ENCODE measurements at regions not wholly inside any gene's neighbourhood (a gene's known extent, or its start where the extent isn't known, plus 50 kb on each side); places are given as distances from the start of the nearest gene placed in this dataset.

DNA sequence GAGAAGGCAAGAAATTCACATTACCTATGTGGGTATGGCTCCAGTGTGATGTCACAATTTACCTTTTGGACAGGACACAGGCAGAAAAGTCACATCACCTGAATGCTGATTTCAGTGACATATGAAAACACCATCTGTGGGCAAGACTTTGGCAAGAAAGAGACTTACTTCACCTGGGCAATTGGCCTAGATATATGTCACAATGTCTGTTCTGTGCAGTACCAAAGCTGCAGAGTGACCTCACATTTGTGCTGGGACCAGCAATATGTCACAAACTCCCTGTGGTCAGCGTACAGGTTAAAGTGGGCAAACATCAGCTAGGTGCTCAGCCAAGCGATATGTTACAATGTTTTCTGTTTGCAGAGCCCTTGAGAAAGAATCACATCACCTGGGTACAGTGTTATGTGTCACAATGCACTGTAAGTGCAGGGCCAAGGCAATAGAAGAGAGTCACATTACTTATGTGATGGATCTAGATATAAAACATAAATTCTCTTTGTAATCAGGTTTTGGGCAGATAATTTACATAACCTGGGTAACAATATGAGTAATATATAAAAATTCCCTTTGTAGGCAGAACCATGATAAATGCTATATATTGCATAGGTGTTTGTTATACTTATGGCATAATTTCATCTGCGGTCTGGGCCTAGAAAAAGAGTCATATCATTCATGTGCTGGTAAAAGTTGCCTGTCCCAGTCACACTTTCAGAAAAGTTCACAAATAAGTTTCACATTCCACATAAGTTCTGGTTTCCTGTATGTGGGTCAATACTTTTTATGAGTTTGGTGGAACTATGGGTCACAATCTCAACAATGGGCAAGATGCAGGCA, 949.4 kb upstream of the AMELY start:
- Histone ChIP-seq H3K36me3 (ENCODE audit: low read depth, missing control alignments) (no peaks in the 10 kb centered on the region), H3K27me3 (no peaks in the 10 kb centered on the region), H3K4me1 (no peaks in the 10 kb centered on the region), H3K4me3 (no peak overlapping the region), H3K27ac (no peak overlapping the region), H3K9me3 (no peaks in the 10 kb centered on the region)
- intact Hi-C loops (cut with DNase I; ENCODE audit: low total_unique reads), result no loop called here
- DNase-seq, result no peak
- TF ChIP-seq, protein P1, sequence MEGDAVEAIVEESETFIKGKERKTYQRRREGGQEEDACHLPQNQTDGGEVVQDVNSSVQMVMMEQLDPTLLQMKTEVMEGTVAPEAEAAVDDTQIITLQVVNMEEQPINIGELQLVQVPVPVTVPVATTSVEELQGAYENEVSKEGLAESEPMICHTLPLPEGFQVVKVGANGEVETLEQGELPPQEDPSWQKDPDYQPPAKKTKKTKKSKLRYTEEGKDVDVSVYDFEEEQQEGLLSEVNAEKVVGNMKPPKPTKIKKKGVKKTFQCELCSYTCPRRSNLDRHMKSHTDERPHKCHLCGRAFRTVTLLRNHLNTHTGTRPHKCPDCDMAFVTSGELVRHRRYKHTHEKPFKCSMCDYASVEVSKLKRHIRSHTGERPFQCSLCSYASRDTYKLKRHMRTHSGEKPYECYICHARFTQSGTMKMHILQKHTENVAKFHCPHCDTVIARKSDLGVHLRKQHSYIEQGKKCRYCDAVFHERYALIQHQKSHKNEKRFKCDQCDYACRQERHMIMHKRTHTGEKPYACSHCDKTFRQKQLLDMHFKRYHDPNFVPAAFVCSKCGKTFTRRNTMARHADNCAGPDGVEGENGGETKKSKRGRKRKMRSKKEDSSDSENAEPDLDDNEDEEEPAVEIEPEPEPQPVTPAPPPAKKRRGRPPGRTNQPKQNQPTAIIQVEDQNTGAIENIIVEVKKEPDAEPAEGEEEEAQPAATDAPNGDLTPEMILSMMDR (IDR thresholded peaks at IDR 0.05), result no peak
- TF ChIP-seq POLR2A (IDR thresholded peaks at IDR 0.05), result no peak
- 98 to 100% methylated on average over 1 to 3 of the region's 3 CpGs for WGBS, 2 donors

DNA sequence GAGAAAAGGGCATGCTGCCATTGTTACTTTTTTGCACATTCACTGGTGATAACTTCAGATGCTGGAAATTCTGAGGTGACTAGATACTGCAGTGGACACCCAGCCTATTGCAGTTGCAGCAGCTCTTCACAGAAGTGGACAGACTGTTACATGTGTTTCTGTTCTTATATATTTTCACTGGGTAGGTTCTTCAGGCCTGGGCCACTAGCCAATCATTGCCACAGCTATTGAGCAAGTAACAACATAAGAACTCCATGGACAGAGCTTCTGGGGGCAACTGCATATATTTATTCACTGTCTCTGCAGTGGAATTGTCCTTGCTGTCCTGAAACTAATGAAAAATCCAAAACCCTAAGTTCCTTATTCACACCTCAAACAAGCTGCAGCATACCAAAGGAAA, 938.6 kb upstream of the AMELY start:
- Histone ChIP-seq H3K9me3 (no peaks in the 10 kb centered on the region), H3K4me1 (no peaks in the 10 kb centered on the region), H3K4me3 (no peak overlapping the region), H3K27me3 (no peaks in the 10 kb centered on the region), H3K36me3 (ENCODE audit: low read depth, missing control alignments) (no peaks in the 10 kb centered on the region), H3K27ac (no peak overlapping the region)
- intact Hi-C loops (cut with DNase I; ENCODE audit: low total_unique reads), result no loop called here
- DNase-seq, result no peak
- TF ChIP-seq, protein P1 (IDR thresholded peaks at IDR 0.05), result no peak
- no peak for TF ChIP-seq POLR2A (IDR thresholded peaks at IDR 0.05)

DNA sequence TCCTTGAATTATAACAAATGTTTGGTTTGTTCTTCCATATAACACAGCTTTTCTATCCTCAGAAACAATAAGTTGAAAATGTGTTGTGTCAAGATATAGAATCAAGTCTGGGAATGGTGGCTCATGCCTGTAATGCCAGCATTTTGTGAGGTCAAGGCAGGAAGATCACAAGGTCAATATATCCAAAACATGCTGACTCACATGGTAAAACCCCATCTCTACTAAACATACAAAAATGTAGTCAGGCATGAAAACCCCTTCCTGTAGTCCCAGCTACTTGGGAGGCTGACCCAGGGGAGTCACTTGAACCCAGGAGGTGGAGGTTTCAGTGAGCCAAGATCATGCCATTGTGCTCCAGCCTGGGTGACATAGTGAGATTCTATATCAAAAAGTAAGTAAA, 934.2 kb upstream of the AMELY start:
- Histone ChIP-seq H3K27me3 (no peaks in the 10 kb centered on the region), H3K36me3 (ENCODE audit: low read depth, missing control alignments) (no peaks in the 10 kb centered on the region), H3K9me3 (no peaks in the 10 kb centered on the region), H3K27ac (no peak overlapping the region), H3K4me3 (no peak overlapping the region), H3K4me1 (no peaks in the 10 kb centered on the region)
- intact Hi-C loops (cut with DNase I; ENCODE audit: low total_unique reads), result no loop called here
- TF ChIP-seq POLR2A (IDR thresholded peaks at IDR 0.05), result no peak
- TF ChIP-seq, protein P1 (IDR thresholded peaks at IDR 0.05), result no peak
- no peak for DNase-seq

DNA sequence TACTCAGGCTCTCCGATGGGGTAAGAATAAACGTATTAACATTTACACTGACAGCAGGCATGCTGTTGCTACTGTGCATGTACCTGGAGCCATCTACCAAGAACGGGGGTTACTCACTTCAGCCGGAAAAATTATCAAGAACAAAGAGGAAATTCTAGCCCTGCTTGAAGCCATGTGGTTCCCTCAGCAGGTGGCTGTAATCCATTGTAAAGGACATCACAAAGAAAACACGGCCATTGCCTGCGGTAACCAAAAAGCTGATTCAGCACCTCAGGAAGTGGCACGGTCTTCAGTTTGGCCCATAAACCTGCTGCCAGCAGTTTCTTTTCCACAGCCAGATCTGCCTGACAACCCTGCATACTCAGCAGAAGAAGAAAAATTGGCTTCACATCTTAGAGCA, 925.5 kb upstream of the AMELY start:
- H3K36me3 ChIP-seq (ENCODE audit: low read depth, missing control alignments), result no peaks in the 10 kb centered on the region
- DNase-seq, result no peak
- no peaks in the 10 kb centered on the region for H3K4me1 ChIP-seq
- no peak overlapping the region for H3K27ac ChIP-seq
- WGBS, 2 donors, result 70 to 71% methylated on average over 2 to 7 of the region's 7 CpGs
- no peaks in the 10 kb centered on the region for H3K27me3 ChIP-seq
- no peaks in the 10 kb centered on the region for H3K9me3 ChIP-seq
- H3K4me3 ChIP-seq, result no peak overlapping the region
- intact Hi-C loops (cut with DNase I; ENCODE audit: low total_unique reads), result no loop called here
- no peak for TF ChIP-seq POLR2A (IDR thresholded peaks at IDR 0.05)
- TF ChIP-seq, protein P1 (IDR thresholded peaks at IDR 0.05), result no peak

DNA sequence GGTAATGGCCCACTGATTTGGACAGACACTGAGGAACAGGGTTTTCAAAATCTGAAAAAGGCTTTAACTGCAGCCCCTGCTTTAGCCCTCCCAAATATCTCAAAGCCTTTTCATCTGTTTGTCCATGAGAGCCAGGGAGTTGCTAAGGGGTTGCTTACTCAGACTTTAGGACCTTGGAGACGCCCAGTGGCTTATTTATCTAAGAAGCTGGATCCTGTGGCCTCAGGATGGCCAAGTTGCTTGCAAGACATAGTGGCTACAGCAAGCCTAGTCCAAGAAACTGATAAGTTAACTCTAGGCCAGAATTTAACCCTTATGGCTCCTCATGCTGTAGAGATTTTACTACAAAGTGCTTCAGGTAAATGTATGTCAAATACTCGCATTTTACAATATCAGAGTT, 924.8 kb upstream of the AMELY start:
- Histone ChIP-seq H3K4me1 (no peaks in the 10 kb centered on the region), H3K4me3 (no peak overlapping the region), H3K36me3 (ENCODE audit: low read depth, missing control alignments) (no peaks in the 10 kb centered on the region), H3K27me3 (no peaks in the 10 kb centered on the region), H3K9me3 (no peaks in the 10 kb centered on the region), H3K27ac (no peak overlapping the region)
- intact Hi-C loops (cut with DNase I; ENCODE audit: low total_unique reads), result no loop called here
- TF ChIP-seq POLR2A (IDR thresholded peaks at IDR 0.05), result no peak
- TF ChIP-seq, protein P1 (IDR thresholded peaks at IDR 0.05), result no peak
- DNase-seq, result no peak
- 79 to 95% methylated on average over 2 of the region's 2 CpGs for WGBS, 2 donors
